ENCODE measurements at regions not wholly inside any gene's neighbourhood (a gene's known extent, or its start where the extent isn't known, plus 50 kb on each side); places are given as distances from the start of the nearest gene placed in this dataset.
"Not testable (repeated sequence)": the region's sequence is repeated elsewhere in the genome, so short reads cannot be mapped to it uniquely, and the experiment has no call there.

DNA sequence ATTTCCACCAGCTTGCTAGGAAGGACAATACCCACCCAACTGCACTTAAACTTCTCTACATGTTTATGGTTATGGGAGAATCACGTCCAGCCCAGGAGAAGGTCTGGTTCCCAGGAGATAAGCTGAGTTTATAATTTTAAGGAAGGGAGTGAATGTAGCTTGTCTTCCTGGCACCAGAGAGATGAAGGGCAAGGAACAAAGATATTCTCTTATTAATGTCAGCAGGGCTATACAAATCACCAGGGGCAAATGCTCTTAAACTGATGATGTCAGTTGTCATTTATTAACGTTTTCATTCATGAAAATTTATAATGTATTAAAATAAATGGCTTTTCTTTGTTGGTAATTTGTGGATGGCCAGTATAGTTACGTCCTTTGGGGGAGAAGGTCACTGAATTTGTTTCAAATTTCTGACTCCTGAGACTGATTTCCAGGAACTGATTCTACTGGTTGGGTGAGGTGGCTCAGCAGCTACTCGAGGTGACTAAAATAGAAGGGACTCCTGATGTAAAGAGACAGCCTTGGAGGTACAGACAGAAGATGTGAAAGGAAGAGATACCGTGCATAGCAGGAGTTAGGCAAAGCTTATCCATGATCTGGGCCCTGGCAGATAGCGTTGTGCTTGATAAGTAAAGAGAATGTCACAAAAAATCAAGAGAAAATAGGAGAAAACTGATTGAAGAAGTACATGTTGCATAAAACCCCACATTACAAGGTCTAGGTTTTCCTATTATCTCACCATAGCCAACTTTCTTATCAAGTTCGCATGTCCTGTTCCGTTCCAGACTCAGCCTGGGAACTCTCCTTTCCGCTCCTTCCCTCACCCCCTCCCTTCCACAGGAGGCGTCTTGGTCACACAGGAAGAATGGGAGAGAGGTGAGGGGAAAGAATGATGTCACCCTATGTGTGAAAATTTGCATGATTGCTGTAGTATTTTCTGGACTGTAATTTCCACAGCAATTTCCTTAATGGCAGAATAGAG is 367.1 kb upstream of the FAR2 start:
- DNase-seq = no peak
- H3K4me1 Mint-ChIP-seq (ENCODE audit: low read depth, unreplicated experiment) = no peaks in the 10 kb centered on the region
- H3K27me3 Mint-ChIP-seq (ENCODE audit: unreplicated experiment) = peaks cover 2% of the 10 kb centered on the region
- peaks cover 5% of the 10 kb centered on the region for H3K36me3 Mint-ChIP-seq (ENCODE audit: unreplicated experiment)
- no peaks in the 10 kb centered on the region for H3K9me3 Mint-ChIP-seq (ENCODE audit: unreplicated experiment)
- H3K27ac Mint-ChIP-seq (ENCODE audit: unreplicated experiment) = no peak overlapping the region
- H3K4me3 Mint-ChIP-seq (ENCODE audit: unreplicated experiment) = no peak overlapping the region
- TF ChIP-seq, protein P1, sequence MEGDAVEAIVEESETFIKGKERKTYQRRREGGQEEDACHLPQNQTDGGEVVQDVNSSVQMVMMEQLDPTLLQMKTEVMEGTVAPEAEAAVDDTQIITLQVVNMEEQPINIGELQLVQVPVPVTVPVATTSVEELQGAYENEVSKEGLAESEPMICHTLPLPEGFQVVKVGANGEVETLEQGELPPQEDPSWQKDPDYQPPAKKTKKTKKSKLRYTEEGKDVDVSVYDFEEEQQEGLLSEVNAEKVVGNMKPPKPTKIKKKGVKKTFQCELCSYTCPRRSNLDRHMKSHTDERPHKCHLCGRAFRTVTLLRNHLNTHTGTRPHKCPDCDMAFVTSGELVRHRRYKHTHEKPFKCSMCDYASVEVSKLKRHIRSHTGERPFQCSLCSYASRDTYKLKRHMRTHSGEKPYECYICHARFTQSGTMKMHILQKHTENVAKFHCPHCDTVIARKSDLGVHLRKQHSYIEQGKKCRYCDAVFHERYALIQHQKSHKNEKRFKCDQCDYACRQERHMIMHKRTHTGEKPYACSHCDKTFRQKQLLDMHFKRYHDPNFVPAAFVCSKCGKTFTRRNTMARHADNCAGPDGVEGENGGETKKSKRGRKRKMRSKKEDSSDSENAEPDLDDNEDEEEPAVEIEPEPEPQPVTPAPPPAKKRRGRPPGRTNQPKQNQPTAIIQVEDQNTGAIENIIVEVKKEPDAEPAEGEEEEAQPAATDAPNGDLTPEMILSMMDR (IDR thresholded peaks at IDR 0.05; ENCODE audit: partially characterized antibody, unreplicated experiment) = no peak

DNA sequence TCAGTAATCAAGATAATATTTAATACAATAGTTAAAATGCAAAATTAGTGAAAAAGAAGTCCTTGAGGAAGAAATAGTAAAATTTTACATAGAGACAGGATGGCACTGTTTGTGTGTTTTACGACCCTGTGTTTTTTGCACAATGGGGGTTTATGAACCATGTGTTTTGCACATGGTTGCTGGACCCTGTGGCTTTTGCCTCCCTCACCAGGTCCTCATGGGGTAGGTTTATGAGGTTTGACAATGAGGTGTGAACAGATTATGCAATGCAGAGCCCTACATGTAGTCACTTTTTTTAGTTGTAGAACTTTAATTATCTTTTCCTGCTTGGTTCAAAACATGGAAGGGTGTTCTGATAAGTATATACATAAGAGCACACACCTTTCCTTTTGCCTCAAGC is 366.3 kb upstream of the FAR2 start:
- no peak overlapping the region for H3K4me3 Mint-ChIP-seq (ENCODE audit: unreplicated experiment)
- DNase-seq = no peak
- TF ChIP-seq, protein P1 (IDR thresholded peaks at IDR 0.05; ENCODE audit: partially characterized antibody, unreplicated experiment) = no peak
- H3K36me3 Mint-ChIP-seq (ENCODE audit: unreplicated experiment) = peaks cover 5% of the 10 kb centered on the region
- H3K27me3 Mint-ChIP-seq (ENCODE audit: unreplicated experiment) = peaks cover 2% of the 10 kb centered on the region
- no peaks in the 10 kb centered on the region for H3K4me1 Mint-ChIP-seq (ENCODE audit: low read depth, unreplicated experiment)
- no peaks in the 10 kb centered on the region for H3K9me3 Mint-ChIP-seq (ENCODE audit: unreplicated experiment)
- H3K27ac Mint-ChIP-seq (ENCODE audit: unreplicated experiment) = no peak overlapping the region

DNA sequence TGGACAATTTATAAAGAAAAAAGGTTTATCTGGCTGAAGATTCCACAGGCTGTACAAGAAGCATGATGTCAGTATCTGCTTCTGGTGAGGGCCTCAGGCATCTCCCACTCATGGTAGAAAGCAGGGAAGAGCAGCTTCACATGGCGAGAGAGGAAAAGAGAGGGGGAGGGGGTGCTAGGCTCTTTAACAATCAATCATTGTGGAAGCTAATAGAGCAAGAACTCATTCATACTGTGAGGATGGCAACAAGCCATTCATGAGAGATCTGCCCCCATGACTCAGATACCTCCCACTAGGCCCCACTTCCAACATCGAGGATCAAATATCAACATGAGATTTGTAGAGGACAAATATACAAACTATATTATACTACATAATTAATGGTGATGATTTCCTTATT is 361.9 kb upstream of the FAR2 start:
- TF ChIP-seq, protein P1 (IDR thresholded peaks at IDR 0.05; ENCODE audit: partially characterized antibody, unreplicated experiment) = no peak
- Mint-ChIP-seq H3K36me3 (ENCODE audit: unreplicated experiment) (no peaks in the 10 kb centered on the region), H3K4me1 (ENCODE audit: low read depth, unreplicated experiment) (no peaks in the 10 kb centered on the region), H3K27me3 (ENCODE audit: unreplicated experiment) (peaks cover 2% of the 10 kb centered on the region), H3K4me3 (ENCODE audit: unreplicated experiment) (no peak overlapping the region), H3K9me3 (ENCODE audit: unreplicated experiment) (no peaks in the 10 kb centered on the region), H3K27ac (ENCODE audit: unreplicated experiment) (no peak overlapping the region)
- DNase-seq = no peak

DNA sequence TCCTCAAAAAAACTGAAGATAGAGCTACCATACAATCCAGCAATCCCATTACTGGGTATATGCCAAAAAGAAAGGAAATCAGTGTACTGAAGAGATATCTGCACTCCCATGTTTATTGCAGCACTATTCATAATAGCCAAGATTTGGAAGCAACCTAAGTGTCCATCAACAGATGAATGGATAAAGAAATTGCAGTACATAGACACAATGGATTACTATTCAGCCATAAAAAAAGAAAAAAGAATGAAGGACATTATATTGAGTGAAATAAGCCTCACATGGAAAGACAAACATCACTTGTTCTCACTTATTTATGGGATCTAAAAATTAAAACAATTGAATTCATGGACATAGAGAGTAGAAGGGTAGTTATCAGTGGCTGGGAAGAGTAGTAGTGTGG is 360.8 kb upstream of the FAR2 start:
- DNase-seq; H3K36me3 Mint-ChIP-seq (ENCODE audit: unreplicated experiment); H3K4me3 Mint-ChIP-seq (ENCODE audit: unreplicated experiment); H3K4me1 Mint-ChIP-seq (ENCODE audit: low read depth, unreplicated experiment); H3K27me3 Mint-ChIP-seq (ENCODE audit: unreplicated experiment); H3K9me3 Mint-ChIP-seq (ENCODE audit: unreplicated experiment); H3K27ac Mint-ChIP-seq (ENCODE audit: unreplicated experiment): not testable (repeated sequence)

- Mint-ChIP-seq H3K4me3 (ENCODE audit: unreplicated experiment) (no peak overlapping the region), H3K4me1 (ENCODE audit: low read depth, unreplicated experiment) (no peaks in the 10 kb centered on the region), H3K9me3 (ENCODE audit: unreplicated experiment) (no peaks in the 10 kb centered on the region), H3K27ac (ENCODE audit: unreplicated experiment) (no peak overlapping the region), H3K36me3 (ENCODE audit: unreplicated experiment) (no peaks in the 10 kb centered on the region), H3K27me3 (ENCODE audit: unreplicated experiment) (no peaks in the 10 kb centered on the region)
- TF ChIP-seq, protein P1 (IDR thresholded peaks at IDR 0.05; ENCODE audit: partially characterized antibody, unreplicated experiment) = no peak
- no peak for DNase-seq
These were observed 355.4 kb upstream of the FAR2 start for GRCh38 chr12:28793581-28794151.

Measured in glutamatergic neuron (in vitro differentiated cells).